NCI-H1694 (cell line): ENCODE measurements at regions not wholly inside any gene's neighbourhood (a gene's known extent, or its start where the extent isn't known, plus 50 kb on each side); places are given as distances from the start of the nearest gene placed in this dataset.
A peak's percentile ranks its signal among the peaks of the same experiment; 100 is the strongest.

Source experiments
- DNase-seq: peaks from one replicate; lab custom pipeline; 2025; lab: John Stamatoyannopoulos, UW

GRCh38 chr3:14286887-14287500, 108.4 kb downstream of the LSM3 start:
- DNase-seq: no peak

DNA sequence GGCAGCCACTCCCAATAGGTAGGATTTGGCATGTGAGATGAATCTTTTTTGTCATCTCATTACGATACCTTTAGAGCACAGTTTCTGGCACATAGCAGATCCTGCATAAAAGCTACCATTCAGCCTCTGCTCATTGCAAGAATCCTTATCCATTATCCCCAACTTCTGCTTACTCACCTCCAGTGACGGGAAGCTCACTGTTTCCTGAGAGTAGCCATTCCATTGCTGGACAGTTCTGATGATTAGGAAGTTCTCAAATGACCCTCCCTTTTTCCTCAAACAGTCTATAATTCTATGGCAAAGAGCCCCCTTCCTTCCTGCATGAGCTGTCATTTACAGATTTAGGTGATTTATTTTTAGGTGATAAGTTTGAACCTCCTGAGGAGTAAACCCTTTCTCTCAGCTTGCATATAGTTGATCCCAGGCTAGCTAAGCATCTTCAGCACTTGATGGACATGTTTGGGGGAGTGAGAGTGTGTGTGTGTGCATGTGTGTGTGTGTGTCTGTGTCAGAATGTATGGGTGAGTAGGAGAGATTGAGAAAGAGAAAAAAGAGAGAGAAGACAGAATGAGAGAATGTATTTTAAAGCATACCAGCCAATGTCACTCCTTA, 109.7 kb downstream of the LSM3 start:
- DNase-seq: no peak

DNA sequence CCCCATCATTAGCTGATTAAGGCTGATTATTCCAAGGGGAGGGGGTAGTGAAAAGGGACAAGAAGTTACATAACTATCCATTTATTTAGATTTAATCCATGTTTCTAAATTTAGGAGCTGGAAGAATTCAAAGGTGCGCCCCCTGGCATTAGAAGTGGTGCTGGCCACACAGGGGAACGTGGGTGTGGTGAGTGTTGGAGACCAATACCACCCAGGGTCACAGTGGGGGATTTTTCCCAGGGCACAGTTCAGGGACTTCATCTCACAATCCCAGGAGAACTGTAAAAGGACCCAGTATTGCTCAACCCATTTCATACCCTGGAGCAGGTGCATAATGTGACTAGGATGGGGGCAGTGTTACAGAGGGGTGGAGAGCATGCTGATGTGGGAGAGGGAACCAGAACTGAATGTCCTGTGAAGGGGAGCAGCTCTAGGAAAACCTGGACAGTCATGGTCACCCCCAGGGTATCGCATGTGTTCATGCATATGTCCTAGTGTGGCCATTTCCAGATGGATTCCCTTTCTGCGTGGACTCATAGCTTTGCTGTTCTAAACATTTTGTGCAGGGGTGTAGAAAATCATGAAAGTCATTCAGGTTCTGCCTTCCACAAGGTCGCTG, 110.3 kb downstream of the LSM3 start:
- DNase-seq: no peak

DNA sequence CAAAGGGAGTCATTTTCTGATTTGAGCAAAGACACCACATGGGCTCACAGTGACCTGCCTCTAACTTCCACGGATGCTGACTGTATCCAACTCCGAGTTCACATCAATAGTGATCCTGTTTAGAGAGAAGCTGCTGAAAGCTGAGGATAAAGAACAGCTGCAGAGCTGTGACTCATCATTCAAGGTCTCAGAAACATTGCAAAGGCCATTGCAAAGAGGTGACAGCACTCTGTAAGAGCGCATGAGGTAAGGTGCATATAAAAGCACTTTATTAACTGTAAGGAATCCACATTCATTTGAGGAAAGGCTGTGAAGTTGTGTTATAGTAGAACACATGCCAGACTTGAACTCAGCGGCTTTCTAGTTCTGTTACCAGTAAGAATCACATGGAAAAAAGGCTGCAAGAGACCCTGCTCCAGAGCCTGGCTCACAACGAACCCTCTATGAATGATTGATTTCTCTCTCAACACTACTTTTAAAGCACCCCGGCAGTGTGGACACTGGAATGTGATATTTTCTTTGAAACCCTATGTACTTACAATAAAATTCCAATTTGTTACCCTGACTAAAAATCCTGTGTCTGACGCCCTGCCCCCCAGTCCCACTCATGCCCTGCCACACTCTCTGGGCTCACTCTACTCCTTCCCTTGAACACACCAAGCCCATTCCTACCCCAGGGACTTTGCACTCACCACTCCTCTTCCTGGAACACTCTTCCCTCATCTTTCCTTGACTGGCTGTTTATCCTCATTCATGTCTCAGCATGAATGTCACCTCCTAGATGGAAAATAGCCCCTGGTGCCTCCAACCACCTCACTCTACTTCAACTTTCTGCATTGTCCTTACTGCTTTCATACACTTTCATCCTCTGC, 111.2 kb downstream of the LSM3 start:
- DNase-seq: peak; percentile 31

DNA sequence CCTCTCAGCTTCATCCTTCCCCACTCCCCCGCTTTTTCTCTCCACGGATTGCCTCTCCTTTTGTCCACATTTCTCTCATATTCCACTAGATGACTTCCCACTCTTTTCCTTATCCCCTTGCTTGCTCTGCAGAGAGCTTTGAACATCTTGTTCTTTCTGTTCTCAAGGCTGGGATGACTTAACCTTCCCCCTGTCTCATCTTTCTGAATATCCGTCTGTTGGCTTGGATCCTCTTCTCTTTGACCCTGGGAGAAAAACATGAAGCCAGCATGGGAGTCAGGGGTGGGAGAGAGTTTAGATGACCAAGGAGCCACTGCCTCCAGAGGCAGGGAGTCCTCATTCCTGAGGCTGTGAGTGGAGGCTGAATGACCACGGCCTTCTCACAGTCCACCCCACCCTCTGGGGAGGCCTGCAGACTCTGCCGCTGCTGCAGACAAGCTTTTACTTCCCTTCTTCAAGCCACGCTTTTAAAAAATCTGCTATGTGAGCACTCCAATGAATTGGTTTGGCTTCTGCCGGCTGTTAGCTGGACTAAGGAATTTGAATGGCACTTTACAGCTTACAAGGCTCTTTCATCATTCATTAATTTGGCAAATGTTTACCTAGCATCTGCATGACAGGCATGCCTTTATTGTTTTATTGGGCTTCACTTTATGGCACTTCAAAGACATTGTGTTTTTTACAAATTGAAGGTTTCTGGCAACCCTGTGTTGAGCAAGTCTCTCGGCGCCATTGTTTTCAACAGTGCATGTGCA, 111.6 kb upstream of the SLC6A6 start:
- DNase-seq: no peak

- DNase-seq: no peak
These were observed 107.4 kb upstream of the SLC6A6 start for GRCh38 chr3:14295037-14295436.

GRCh38 chr3:14295801-14296200, 106.6 kb upstream of the SLC6A6 start:
- DNase-seq: no peak

- no peak for DNase-seq
These were observed 105.1 kb upstream of the SLC6A6 start for GRCh38 chr3:14297305-14297704.

DNA sequence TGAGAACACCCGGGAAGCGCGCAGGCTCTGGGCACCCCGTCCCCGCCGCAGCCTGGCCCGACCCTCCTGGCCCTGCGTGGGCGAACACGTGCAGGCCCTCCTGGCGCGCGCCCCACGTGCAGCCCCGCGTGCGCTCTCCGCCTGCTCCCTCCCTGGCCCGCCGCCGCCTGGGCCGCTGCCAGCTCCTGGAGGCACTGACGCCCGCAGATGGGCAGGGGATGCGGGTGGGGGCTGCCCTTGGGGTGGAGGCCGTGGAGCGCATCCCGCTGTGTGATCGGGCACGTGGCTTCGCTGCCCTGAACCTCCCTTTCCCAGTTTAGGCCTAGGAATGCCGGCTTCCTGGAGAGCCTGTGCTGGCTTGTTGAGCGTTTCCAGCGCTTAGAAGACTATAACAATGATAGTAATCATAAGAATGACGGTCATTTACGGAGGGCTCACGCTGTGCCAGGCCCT, 104.6 kb upstream of the SLC6A6 start:
- DNase-seq: no peak

- no peak for DNase-seq
These were observed 104.0 kb upstream of the SLC6A6 start for GRCh38 chr3:14298442-14298841.

DNA sequence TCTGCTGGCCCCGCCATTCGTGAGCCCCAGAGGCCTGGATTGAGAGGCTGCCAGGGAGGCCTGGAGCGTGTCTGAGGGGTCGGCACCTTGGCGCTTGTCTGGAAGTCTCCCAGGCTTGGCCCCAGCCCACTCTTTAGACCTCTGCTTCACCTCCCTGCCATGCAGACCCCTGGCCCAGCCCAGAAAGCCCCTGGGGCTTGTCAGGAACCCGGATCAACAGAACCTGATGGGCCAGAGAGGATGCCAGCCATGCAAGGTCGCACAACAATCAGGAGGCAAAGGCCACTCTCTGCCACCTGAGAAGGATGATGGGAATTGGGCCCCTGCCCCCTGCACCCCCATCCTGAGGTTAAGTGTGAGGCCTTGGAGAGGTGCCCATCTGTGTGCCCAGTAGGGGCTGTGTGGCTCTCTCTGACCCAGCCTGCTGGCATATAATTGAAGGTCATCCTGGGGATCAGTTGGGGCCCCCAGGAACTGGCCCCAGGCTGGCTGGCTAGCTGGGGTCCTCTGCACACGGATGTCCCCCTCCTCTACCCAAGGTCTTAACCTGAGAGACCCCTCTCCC, 103.3 kb upstream of the SLC6A6 start:
- DNase-seq: no peak

GRCh38 chr3:14299767-14300166, 102.6 kb upstream of the SLC6A6 start:
- no peak for DNase-seq

GRCh38 chr3:14300721-14301399, 101.5 kb upstream of the SLC6A6 start:
- no peak for DNase-seq

DNA sequence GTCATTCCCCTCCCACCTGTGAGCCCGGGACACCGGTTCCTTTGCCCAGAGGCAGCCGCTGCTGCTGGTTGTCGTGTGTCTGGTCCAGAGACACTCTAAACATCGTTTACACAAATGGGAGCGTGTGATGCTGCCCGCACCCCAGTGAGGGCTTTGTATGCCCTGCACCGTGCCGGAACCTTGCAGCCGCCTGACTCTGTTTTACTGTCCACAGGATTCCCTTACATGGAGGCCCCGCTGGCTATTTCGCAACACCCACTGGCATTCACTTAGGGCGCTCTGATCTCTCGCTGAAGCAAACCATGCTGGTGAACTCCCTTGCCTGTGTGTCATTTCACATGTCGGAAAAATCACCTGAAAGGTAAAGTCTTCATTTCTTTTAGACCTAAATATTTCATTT, 100.8 kb upstream of the SLC6A6 start:
- DNase-seq: no peak

GRCh38 chr3:14303336-14304100, 98.9 kb upstream of the SLC6A6 start:
- no peak for DNase-seq

DNA sequence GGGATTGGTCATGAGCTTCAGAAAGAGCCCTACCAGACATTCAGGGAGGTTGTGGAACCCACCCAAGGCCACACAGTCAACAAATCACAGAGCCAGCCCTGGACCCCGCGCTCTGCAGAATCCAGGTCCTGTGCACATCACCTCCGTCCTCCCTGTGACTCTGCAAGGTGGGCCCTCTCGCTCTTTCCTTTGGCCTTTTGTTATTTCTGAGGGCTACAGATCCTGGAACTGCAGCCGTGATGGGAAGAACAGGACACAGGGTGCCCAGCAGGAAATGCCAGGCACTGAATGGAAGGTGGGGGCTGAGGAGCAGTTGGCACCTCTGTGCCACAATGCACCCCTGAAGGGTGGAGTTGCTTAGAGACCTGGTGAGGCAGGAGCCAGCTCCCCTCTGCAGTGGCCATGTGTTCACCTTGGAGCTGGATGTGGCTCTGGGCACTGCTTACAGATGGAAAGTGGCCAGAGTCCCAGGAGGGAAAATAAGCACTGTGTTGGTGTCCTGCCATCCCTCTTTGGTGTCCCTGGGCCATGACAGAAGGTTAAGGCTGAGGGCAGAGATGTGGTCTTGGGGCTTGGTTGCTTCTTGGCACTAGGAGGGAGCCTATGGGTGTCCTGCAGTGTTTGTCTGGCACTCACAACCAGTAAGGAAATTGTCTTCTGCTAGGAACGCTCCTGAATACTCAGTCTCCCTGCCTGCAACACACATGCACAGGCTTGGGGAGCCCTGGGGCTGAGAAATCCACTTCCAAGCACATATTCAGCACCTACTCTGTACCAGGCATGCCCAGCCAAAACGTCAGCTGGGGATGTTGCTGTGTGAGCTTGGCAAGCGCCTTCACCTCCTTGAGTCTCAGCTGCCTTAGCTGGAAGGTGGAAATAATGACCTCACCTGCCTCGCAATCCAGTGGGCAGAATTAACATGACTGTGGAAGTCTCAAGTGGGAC, 98.0 kb upstream of the SLC6A6 start:
- no peak for DNase-seq

DNA sequence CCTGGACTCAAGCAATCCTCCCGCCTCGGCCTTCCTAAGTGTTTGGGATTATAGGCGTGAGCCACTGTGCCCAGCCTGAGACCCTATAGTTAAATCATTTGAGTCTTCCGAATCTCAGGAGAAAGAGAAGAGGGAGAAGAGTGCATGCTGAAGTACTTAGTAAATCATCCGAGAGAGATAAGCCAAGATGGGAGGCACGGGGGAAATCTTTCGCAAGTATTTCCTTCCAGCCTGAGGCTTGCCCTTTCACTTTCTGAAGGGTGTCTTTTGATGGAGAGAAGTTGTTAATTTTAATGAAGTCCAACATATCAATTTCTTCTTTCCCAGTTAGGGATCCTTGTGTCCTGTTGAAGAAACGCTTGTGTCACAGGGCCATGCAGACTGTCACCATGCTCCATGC, 97.1 kb upstream of the SLC6A6 start:
- no peak for DNase-seq

- no peak for DNase-seq
These were observed 96.3 kb upstream of the SLC6A6 start for GRCh38 chr3:14306142-14306541.

GRCh38 chr3:14307656-14308302, 94.6 kb upstream of the SLC6A6 start:
- no peak for DNase-seq
